ENCODE measurements at regions not wholly inside any gene's neighbourhood (a gene's known extent, or its start where the extent isn't known, plus 50 kb on each side); places are given as distances from the start of the nearest gene placed in this dataset.

DNA sequence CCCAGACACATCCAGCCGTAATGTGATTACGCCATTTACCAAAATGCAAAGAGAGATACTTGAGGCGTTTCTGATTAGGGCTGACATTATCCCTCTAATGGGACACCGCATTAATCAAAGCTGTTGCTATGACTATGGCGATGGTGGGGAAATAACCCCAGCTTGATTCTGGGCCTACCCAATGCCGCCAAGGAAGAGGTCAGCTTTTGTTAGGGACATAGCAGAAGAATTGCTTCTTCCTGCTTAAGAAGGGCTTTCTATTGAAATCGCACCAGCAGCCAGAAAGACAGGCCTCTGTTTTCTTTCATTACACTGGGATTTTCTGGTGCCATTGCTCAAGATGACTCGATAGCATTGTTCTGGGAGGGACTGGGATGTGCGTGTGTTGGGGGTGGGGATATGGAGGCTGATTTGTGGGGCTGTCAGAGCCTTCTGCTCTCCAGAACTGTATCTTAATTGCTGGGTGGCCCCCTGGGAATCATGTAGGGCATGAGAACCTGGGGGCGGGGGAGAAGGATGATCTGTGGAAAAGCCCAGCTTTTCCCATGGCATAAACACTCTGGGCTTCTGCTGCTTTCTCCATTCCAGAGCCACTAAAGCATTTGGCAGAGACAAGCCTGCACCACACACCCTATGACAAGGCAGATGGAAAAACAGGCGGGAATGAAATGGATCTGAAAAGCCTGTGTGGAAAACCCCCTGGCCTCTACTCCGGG lies 106.5 kb upstream of the RAD23B start:
- H3K27ac ChIP-seq, result peak overlapping the region; percentile 86 to 94 (median 92)
- H3K27me3 ChIP-seq, result no peaks in the 10 kb centered on the region
- TF ChIP-seq CTCF (IDR thresholded peaks at IDR 0.05 in 4 of 5, conservative IDR thresholded peaks at IDR 0.05 in 1 of 5) (no peak), POLR2A (IDR thresholded peaks at IDR 0.05) (no peak)
- in situ Hi-C loops (cut with MboI; ENCODE audit: low sequenced_read_pairs in 4 of 4) (loop anchor here in 1 of 4 donors (25.0 kb wide), 1 partner anchor 89 kb away; no protein-coding TSS in a partner anchor), intact Hi-C loops (cut with DNase I; ENCODE audit: low total_unique reads) (loop anchor here (5.0 to 10.0 kb wide), 6 partner anchors 92 to 1262 kb away; partner anchors contain the start of genes RAD23B and ZNF462)
- H3K4me1 ChIP-seq, result peaks cover 38 to 45% of the 10 kb centered on the region in 2 donors
- no peaks in the 10 kb centered on the region for H3K36me3 ChIP-seq
- no peak for ATAC-seq
- DNase-seq, result peak in 1 of 2 donors; percentile 27
- H3K9me3 ChIP-seq, result no peaks in the 10 kb centered on the region
- no peak overlapping the region for H3K4me3 ChIP-seq

- intact Hi-C loops (cut with DNase I; ENCODE audit: low total_unique reads), result loop anchor here (5.0 to 10.0 kb wide), 6 partner anchors 93 to 1263 kb away; partner anchors contain the start of genes RAD23B and ZNF462
- H3K27ac ChIP-seq, result peak overlapping the region in 3 of 4 donors; percentile 86 to 94 (median 94)
- H3K36me3 ChIP-seq, result no peaks in the 10 kb centered on the region
- no peak for DNase-seq
- in situ Hi-C loops (cut with MboI; ENCODE audit: low sequenced_read_pairs in 4 of 4), result loop anchor here in 1 of 4 donors (25.0 kb wide), 1 partner anchor 90 kb away; no protein-coding TSS in a partner anchor
- H3K27me3 ChIP-seq, result no peaks in the 10 kb centered on the region
- H3K4me3 ChIP-seq, result no peak overlapping the region
- ATAC-seq, result no peak
- H3K9me3 ChIP-seq, result no peaks in the 10 kb centered on the region
- no peak for TF ChIP-seq CTCF (IDR thresholded peaks at IDR 0.05 in 4 of 5, conservative IDR thresholded peaks at IDR 0.05 in 1 of 5)
- no peak for TF ChIP-seq POLR2A (IDR thresholded peaks at IDR 0.05)
- peaks cover 36 to 45% of the 10 kb centered on the region in 2 donors for H3K4me1 ChIP-seq
Measured at GRCh38 chr9:107177243-107177839, 105.7 kb upstream of the RAD23B start.

GRCh38 chr9:107177857-107178256 lies 105.2 kb upstream of the RAD23B start:
- intact Hi-C loops (cut with DNase I; ENCODE audit: low total_unique reads), result loop anchor here (5.0 to 10.0 kb wide), 6 partner anchors 93 to 1263 kb away; partner anchors contain the start of genes RAD23B and ZNF462

GRCh38 chr9:107178293-107178692 lies 104.8 kb upstream of the RAD23B start:
- in situ Hi-C loops (cut with MboI; ENCODE audit: low sequenced_read_pairs in 4 of 4) (loop anchor here in 1 of 4 donors (25.0 kb wide), 1 partner anchor 91 kb away; no protein-coding TSS in a partner anchor), intact Hi-C loops (cut with DNase I; ENCODE audit: low total_unique reads) (loop anchor here (5.0 to 10.0 kb wide), 6 partner anchors 93 to 1263 kb away; partner anchors contain the start of genes RAD23B and ZNF462)
- no peak for ATAC-seq
- no peaks in the 10 kb centered on the region for H3K27me3 ChIP-seq
- no peak for DNase-seq
- no peaks in the 10 kb centered on the region for H3K9me3 ChIP-seq
- no peaks in the 10 kb centered on the region for H3K36me3 ChIP-seq
- TF ChIP-seq CTCF (IDR thresholded peaks at IDR 0.05 in 4 of 5, conservative IDR thresholded peaks at IDR 0.05 in 1 of 5), result no peak
- H3K4me1 ChIP-seq, result peaks cover 30 to 37% of the 10 kb centered on the region in 2 donors
- H3K4me3 ChIP-seq, result no peak overlapping the region
- H3K27ac ChIP-seq, result peak overlapping the region in 1 of 4 donors; percentile 31

More at GRCh38 chr9:107177857-107178256, 105.2 kb upstream of the RAD23B start:
- no peak for DNase-seq
- Histone ChIP-seq H3K27ac (no peak overlapping the region), H3K4me1 (peaks cover 31 to 40% of the 10 kb centered on the region in 2 donors), H3K27me3 (no peaks in the 10 kb centered on the region), H3K4me3 (no peak overlapping the region), H3K36me3 (no peaks in the 10 kb centered on the region), H3K9me3 (no peaks in the 10 kb centered on the region)
- TF ChIP-seq POLR2A (IDR thresholded peaks at IDR 0.05) (no peak), CTCF (IDR thresholded peaks at IDR 0.05 in 4 of 5, conservative IDR thresholded peaks at IDR 0.05 in 1 of 5) (no peak)
- in situ Hi-C loops (cut with MboI; ENCODE audit: low sequenced_read_pairs in 4 of 4), result loop anchor here in 1 of 4 donors (25.0 kb wide), 1 partner anchor 91 kb away; no protein-coding TSS in a partner anchor
- no peak for ATAC-seq
